GM12892 (cell line): ENCODE measurements at regions not wholly inside any gene's neighbourhood (a gene's known extent, or its start where the extent isn't known, plus 50 kb on each side); places are given as distances from the start of the nearest gene placed in this dataset.
A peak's percentile ranks its signal among the peaks of the same experiment; 100 is the strongest.
"Not testable (repeated sequence)": the region's sequence is repeated elsewhere in the genome, so short reads cannot be mapped to it uniquely, and the experiment has no call there.

Experiments used
- DNase-seq: peaks from one replicate; pipeline ENCODE4 v3.0.0; 2011; ENCODE audit not compliant: insufficient read length
- FAIRE-seq: peaks from 2 replicates; lab custom pipeline; 2011; peaks lifted over from hg19 to GRCh38; lab: Jason Lieb, UNC
- POLR2A ChIP-seq: IDR thresholded peaks from 2 replicates; pipeline ENCODE4 v1.6.1; 2011; ENCODE audit warnings: low read depth, low read length, control low read depth
- POLR2AphosphoS5 ChIP-seq: IDR thresholded peaks from 2 replicates; pipeline ENCODE4 v1.6.1; 2011; ENCODE audit warnings: low read depth, low read length, control low read depth
- TAF1 ChIP-seq: IDR thresholded peaks from 2 replicates; pipeline ENCODE4 v1.6.1; 2011; ENCODE audit warnings: low read depth, mild to moderate bottlenecking, control low read depth, low read length, borderline replicate concordance

DNA sequence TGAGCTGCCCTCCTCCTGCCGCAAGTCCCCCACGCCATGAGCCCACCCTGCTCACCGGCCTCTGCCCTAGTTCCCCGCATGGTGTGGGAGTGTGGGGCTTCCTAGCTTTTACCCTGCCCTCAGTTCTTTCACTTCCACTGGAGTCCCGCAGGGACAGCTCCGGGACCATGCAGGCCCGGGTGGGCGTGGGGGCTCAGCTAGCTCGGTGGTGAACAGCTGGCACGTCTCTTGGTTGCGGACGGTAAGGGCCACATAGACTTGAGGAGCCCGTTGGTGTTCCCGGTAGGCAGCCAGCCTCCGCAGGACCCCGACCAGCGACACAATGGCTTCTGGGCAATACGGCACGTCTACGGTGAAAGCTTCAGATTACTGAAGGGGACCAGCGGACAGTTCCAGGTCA, 108.9 kb upstream of the CCZ1B start:
- FAIRE-seq (no peak), DNase-seq (no peak)
- TF ChIP-seq TAF1, result no peak
- TF ChIP-seq POLR2AphosphoS5, result no peak
- TF ChIP-seq POLR2A, result no peak

GRCh38 chr7:6936626-6937025, 110.6 kb upstream of the CCZ1B start:
- FAIRE-seq, DNase-seq: not testable (repeated sequence)

DNA sequence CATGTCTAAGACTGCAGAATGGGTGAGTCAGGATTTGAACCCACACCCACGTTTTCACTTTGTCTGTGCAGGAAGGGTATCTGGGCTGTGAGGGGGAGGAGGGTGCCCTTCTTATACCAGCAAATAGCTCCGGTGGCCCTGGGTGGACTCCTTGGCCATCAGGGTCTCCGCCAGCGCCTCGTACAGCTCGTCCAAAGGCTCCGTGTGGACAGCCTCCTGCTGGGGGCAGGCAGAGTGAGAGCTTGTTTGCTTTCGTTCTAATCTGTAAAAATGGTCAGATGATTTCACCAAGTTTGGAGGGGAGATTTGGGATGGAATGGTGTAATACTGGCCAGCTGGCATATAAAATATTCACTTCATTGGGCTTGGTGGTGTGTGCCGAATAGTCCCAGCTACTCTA, 111.7 kb upstream of the CCZ1B start:
- DNase-seq, FAIRE-seq: not testable (repeated sequence)

GRCh38 chr7:6938284-6938683, 112.2 kb upstream of the CCZ1B start:
- not testable (repeated sequence) for DNase-seq

GRCh38 chr7:6939126-6939525, 113.1 kb upstream of the CCZ1B start:
- not testable (repeated sequence) for FAIRE-seq, DNase-seq

More at GRCh38 chr7:6938284-6938683, 112.2 kb upstream of the CCZ1B start:
- peak; percentile 17 for FAIRE-seq

DNA sequence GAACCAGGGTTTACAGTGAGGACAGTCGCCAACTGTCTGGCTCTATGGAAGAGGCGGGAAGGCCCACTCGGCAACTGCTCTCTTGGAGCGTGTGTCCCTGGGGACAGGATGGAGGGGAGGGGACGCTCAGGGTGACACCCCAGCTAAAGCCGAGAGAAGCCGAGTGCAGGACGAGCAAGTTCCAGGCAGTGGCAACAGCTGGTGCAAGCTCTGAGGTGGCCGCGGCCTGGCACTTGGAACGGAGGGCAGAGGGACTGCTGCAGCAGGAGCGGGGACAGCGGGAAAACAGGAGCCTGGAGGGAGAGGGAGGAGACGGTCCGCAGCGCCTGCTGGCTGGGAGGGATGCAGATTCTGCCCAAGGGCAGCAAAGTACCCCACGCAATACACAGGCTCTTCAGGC, 113.8 kb upstream of the CCZ1B start:
- not testable (repeated sequence) for DNase-seq, FAIRE-seq

DNA sequence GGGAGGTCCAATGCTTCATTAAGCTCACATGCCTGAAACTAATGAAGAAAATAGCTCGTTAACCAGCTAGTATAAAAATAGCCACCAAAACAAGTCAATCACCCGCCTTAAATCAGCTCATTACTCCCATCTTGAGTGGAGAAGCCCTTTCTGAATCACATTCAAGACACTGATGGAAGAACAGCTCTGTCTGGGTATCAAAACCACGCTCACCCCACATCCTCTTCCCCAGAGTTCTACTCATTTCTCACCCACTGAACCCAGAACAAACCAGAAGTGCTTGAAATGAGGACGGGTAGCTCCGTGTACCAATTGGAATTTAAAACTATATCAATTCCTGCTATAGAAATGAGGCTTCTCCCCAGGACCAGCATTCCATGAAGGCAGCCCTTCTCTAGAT, 120.8 kb upstream of the CCZ1B start:
- DNase-seq, FAIRE-seq: not testable (repeated sequence)

GRCh38 chr7:6950231-6950630, 124.2 kb upstream of the CCZ1B start:
- FAIRE-seq, DNase-seq: not testable (repeated sequence)

- not testable (repeated sequence) for DNase-seq, FAIRE-seq
Measured at GRCh38 chr7:6951553-6951952, 125.5 kb upstream of the CCZ1B start.

- DNase-seq, FAIRE-seq: not testable (repeated sequence)
Measured at GRCh38 chr7:6953138-6953797, 127.2 kb upstream of the CCZ1B start.

DNA sequence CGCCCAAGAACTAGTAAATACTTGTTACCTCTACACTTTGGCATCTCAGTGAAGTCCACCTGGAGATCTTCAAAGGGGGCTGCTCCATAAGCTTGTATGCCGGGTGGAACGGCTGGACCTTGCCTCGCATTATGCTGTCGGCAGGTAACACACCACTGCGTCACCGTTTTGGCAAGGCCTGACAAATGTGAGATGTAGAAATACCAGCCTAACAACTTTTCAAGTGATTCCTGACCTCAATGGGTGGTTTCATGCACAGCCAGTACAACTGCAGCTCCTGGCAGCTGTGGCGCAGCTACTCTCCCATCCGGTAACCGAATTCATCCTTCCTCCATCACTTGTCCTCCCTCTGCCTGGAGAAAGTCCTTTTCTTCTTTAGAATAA, 127.7 kb upstream of the CCZ1B start:
- not testable (repeated sequence) for FAIRE-seq, DNase-seq

DNA sequence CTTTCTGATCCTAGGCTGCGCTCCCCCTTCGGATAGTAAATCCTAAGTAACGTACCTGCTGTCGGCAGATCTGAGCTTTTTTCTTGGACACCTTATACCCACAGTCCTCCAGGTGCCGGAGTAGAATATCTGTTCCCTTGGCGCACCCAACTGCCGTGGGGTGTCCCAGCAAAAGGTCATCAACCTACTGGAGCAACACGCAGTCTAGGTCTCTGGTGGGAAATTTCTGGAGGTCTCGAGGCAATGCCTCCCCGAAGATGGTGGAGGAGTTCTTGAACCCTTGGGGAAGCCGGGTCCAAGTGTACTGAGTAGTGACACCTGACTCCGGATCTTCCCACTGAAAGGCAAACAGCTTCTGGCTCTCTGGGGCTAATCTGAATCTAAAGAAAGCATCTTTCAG, 129.3 kb upstream of the CCZ1B start:
- FAIRE-seq, result not testable (repeated sequence)

DNA sequence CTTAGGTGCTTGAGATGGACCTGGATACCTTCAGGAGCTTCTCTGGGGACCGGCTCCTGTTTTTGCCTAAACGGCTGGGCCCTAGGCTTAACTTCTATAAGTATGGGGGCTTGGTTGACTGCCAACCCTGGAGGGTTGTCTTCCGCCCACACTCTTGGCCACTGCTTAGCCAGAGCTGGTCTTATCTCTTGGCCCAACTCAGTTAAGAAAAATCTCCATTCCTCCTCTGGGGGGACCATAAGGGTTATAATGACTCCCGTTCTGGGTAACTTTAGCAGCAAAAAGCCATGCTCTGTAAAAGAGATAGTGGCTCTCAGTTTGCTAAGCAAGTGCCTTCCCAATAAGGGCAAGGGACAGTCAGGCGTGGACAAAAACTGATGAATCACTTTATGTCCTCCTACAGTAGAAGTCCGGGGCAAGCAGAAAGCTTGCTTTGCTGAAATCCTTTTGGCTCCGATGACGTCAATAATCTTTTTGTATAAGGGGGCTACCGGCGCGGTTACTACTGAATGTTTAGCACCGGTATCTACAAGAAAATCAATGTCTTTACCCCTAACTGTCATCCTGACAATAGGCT, 130.0 kb upstream of the CCZ1B start:
- FAIRE-seq, DNase-seq: not testable (repeated sequence)

More for the DNA sequence above, 129.3 kb upstream of the CCZ1B start:
- DNase-seq, result not testable (repeated sequence)

DNA sequence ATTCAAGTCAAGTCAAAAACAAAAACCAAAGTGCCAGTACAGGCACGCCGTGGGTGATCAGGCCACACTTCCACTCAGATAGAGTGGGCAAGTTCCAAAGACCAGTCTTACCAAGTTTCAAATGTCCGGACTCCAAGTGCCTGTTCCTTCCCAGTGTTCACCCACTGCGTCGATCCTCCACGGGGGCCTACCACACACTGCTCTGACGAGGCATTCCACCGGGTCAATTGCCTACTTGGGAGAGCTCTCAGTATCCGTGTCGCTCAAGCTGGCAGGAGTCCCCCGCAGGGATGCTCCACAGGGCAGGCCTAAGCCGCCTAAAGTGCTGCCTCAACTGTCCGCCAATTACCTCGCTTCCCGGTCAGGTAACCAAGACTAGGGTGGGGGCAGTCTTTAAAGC, 132.3 kb upstream of the CCZ1B start:
- FAIRE-seq, DNase-seq: not testable (repeated sequence)

GRCh38 chr7:6959942-6960341, 133.9 kb upstream of the CCZ1B start:
- not testable (repeated sequence) for DNase-seq, FAIRE-seq

DNA sequence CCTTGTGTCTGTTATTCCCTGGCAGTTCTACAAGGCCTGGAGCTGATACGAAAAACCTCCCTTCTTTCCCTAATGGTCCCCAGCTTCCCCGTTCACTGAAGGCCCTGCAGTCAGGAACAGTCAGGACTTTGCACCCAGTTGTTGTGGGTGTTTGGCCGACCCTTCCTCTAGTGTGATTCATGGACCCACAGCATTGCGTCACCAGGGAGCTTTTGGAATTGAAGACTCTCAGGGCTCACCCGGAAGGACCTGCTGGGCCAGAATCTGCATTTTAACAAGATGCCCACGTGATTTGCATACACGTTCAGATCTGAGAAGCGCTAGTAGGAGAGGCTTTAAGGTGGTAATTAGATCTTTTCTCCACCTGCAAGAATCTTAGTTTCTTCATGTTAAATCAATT, 136.8 kb upstream of the CCZ1B start:
- not testable (repeated sequence) for FAIRE-seq

GRCh38 chr7:6965051-6965450, 139.0 kb upstream of the CCZ1B start:
- not testable (repeated sequence) for FAIRE-seq, DNase-seq

More for the DNA sequence above, 136.8 kb upstream of the CCZ1B start:
- DNase-seq, result not testable (repeated sequence)

DNA sequence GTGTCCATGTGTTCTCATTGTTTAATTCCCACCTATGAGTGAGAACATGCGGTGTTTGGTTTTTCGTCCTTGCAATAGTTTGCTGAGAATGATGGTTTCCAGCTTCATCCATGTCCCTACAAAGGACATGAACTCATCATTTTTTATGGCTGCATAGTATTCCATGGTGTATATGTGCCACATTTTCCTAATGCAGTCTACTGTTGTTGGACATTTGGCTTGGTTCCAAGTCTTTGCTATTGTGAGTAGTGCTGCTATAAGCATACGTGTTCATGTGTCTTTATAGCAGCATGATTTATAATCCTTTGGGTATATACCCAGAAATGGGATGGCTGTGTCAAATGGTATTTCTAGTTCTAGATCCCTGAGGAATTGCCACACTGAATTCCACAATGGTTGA, 144.1 kb upstream of the CCZ1B start:
- not testable (repeated sequence) for DNase-seq, FAIRE-seq

- not testable (repeated sequence) for FAIRE-seq, DNase-seq
Measured at GRCh38 chr7:6974876-6975275, 148.8 kb upstream of the CCZ1B start.

DNA sequence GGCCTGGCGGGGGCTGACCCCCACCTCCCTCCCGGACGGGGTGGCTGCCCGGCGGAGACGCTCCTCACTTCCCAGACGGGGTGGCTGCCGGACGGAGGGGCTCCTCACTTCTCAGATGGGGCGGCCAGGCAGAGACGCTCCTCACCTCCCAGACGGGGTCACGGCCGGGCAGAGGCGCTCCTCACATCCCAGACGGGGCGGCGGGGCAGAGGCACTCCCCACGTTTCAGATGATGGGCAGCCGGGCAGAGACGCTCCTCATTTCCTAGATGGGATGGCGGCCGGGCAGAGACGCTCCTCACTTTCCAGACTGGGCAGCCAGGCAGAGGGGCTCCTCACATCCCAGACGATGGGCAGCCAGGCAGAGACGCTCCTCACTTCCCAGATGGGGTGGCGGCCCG, 149.3 kb upstream of the CCZ1B start:
- FAIRE-seq, DNase-seq: not testable (repeated sequence)
